ENCODE measurements at regions not wholly inside any gene's neighbourhood (a gene's known extent, or its start where the extent isn't known, plus 50 kb on each side); places are given as distances from the start of the nearest gene placed in this dataset.
"Not testable (repeated sequence)": the region's sequence is repeated elsewhere in the genome, so short reads cannot be mapped to it uniquely, and the experiment has no call there.

DNA sequence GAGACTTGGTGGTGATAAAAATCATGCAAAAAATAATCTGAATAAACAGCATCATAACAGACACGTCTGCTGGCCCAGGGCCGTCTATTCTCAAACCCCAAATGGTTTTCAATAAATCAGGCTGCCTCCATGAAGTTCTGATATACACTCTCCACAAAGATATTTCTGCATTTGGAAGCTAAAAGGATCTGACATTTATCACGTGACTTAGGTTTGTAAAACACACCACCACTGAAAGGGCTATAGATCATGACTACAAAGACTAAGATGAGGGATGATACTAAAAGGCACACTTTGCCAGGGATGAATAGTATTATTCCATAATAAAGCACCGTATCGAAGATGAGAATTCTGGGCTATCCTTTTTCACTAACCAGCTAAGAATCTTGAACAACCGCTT lies 67.6 kb upstream of the ADAMTS18 start:
- in situ Hi-C loops (cut with MboI; ENCODE audit: low pct_unique_long_range_greater_than_20kb, low sequenced_read_pairs, unreplicated experiment) = no loop called here
- DNase-seq (ENCODE audit: low spot score) = no peak
- TF ChIP-seq, protein P1, sequence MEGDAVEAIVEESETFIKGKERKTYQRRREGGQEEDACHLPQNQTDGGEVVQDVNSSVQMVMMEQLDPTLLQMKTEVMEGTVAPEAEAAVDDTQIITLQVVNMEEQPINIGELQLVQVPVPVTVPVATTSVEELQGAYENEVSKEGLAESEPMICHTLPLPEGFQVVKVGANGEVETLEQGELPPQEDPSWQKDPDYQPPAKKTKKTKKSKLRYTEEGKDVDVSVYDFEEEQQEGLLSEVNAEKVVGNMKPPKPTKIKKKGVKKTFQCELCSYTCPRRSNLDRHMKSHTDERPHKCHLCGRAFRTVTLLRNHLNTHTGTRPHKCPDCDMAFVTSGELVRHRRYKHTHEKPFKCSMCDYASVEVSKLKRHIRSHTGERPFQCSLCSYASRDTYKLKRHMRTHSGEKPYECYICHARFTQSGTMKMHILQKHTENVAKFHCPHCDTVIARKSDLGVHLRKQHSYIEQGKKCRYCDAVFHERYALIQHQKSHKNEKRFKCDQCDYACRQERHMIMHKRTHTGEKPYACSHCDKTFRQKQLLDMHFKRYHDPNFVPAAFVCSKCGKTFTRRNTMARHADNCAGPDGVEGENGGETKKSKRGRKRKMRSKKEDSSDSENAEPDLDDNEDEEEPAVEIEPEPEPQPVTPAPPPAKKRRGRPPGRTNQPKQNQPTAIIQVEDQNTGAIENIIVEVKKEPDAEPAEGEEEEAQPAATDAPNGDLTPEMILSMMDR (IDR thresholded peaks at IDR 0.05; ENCODE audit: extremely low read depth, insufficient read depth, missing control alignments) = no peak

DNA sequence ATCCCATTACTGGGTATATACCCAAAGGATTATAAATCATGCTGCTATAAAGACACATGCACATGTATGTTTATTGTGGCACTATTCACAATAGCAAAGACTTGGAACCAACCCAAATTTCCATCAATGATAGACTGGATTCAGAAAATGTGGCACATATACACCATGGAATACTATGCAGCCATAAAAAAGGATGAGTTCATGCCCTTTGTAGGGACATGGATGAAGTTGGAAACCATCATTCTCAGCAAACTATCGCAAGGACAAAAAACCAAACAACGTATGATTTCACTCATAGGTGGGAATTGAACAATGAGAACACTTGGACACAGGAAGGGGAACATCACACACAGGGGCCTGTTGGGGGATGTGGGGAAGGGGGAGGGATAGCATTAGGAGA lies 71.7 kb upstream of the ADAMTS18 start:
- in situ Hi-C loops (cut with MboI; ENCODE audit: low pct_unique_long_range_greater_than_20kb, low sequenced_read_pairs, unreplicated experiment); DNase-seq (ENCODE audit: low spot score): not testable (repeated sequence)

DNA sequence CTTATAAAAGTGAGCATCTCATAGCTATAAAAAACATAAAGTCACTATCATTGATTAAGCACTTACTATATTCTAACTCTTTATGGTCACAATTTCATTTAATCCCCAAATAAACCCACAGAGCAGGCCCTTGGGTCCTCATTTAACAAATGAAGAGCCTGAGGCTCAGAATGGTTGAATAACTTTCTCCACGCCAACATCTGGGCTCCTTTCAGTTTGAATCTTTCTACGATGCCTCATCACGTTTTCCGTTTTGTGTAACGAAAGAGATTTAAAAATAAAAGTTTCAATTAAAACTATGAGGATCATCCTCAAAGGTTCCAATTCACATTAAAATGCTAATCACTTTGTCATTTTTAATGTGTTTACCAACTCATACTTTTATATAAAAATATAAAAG lies 74.2 kb upstream of the ADAMTS18 start:
- TF ChIP-seq, protein P1 (IDR thresholded peaks at IDR 0.05; ENCODE audit: extremely low read depth, insufficient read depth, missing control alignments) = no peak
- no peak for DNase-seq (ENCODE audit: low spot score)
- in situ Hi-C loops (cut with MboI; ENCODE audit: low pct_unique_long_range_greater_than_20kb, low sequenced_read_pairs, unreplicated experiment) = no loop called here

DNA sequence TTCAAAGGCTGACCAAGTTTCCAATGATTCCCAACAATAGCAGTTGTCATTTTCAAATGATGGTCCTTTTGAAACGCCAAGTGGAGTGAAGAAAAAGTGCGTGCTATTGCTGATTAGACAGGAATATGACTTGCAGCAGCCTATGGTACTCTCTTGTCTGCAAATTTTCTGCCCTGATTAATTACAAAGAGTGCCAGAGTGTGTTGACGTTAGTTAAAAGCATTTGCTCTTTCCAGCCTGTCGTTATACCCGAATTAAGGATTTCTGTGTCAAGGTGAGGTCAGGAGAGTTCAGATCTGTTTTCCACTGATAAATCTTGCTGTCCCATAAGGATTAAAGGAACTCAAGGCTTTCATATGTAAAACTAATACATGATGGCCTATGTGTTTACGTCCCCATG lies 75.0 kb upstream of the ADAMTS18 start:
- TF ChIP-seq, protein P1 (IDR thresholded peaks at IDR 0.05; ENCODE audit: extremely low read depth, insufficient read depth, missing control alignments) = no peak
- in situ Hi-C loops (cut with MboI; ENCODE audit: low pct_unique_long_range_greater_than_20kb, low sequenced_read_pairs, unreplicated experiment) = no loop called here
- no peak for DNase-seq (ENCODE audit: low spot score)

DNA sequence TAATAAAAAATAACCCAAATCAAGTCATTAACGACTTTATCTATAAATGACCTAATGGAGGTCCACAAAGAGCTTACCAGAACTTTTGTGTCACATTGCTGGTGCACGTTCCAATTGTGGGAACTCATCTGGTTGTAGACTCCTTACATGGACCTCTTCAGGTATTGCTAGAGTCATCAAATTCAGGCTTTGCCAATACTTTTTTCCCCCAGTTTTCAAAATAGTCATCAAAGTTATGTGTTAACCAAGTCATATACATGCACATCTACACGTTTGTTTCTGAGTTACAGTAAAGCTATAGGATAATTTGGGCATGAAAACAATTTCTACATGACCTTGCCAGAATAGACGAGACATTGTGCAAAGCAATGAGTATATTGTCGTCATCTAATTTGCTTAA lies 76.2 kb upstream of the ADAMTS18 start:
- TF ChIP-seq, protein P1 (IDR thresholded peaks at IDR 0.05; ENCODE audit: extremely low read depth, insufficient read depth, missing control alignments) = no peak
- in situ Hi-C loops (cut with MboI; ENCODE audit: low pct_unique_long_range_greater_than_20kb, low sequenced_read_pairs, unreplicated experiment) = no loop called here

DNA sequence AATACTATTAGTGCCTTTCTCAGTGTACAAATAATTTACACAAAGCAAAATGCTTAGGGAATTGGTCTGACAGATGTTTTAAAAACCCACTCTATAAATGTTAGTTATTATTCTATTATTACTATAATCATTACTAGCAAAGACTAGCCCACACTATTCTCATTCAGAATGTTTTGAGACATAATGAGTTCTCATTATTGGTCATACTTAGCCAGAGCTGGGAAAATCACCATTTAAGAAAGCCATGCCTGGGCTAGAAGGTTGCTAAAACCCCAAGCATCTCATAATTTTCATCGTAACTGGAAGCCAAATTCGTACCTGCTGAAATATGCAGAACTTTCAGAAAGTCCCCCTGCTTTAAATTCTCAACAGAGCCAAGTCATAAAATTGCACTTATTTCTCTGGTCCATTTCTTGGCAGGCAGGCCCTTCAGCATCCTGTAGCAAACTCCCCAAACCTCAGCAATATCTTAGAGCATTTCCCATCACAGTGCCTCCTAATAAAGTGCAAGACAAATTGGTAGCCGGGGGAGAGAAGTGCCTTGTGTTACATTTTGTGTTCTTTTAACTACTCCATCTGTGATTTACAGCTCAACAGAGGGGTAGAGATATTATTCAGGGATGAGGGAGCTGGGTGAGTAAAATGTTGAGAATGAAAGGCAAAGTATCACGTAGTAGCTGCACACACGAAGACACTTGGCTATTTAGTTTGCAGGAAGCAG lies 79.8 kb upstream of the ADAMTS18 start:
- TF ChIP-seq, protein P1 (IDR thresholded peaks at IDR 0.05; ENCODE audit: extremely low read depth, insufficient read depth, missing control alignments) = no peak
- no peak for DNase-seq (ENCODE audit: low spot score)
- in situ Hi-C loops (cut with MboI; ENCODE audit: low pct_unique_long_range_greater_than_20kb, low sequenced_read_pairs, unreplicated experiment) = no loop called here

More for the DNA sequence above, 76.2 kb upstream of the ADAMTS18 start:
- DNase-seq (ENCODE audit: low spot score) = no peak

DNA sequence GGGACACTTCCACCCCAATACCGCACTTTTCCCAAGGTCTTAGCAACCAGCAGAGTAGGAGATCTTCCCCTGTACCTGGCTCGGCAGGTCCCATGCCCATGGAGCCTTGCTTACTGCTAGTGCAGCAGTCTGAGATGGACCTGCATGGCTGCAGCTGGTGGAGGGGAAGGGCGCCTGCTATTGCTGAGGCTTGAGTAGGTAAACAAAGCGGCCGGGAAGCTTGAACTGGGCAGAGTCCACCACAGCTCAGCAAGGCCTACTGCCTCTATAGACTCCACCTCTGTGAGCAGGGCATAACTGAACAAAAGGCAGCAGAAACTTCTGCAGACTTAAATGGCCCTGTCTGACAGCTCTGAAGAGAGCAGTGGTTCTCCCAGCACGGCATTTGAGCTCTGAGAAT lies 90.4 kb upstream of the ADAMTS18 start:
- DNase-seq (ENCODE audit: low spot score); in situ Hi-C loops (cut with MboI; ENCODE audit: low pct_unique_long_range_greater_than_20kb, low sequenced_read_pairs, unreplicated experiment): not testable (repeated sequence)

DNA sequence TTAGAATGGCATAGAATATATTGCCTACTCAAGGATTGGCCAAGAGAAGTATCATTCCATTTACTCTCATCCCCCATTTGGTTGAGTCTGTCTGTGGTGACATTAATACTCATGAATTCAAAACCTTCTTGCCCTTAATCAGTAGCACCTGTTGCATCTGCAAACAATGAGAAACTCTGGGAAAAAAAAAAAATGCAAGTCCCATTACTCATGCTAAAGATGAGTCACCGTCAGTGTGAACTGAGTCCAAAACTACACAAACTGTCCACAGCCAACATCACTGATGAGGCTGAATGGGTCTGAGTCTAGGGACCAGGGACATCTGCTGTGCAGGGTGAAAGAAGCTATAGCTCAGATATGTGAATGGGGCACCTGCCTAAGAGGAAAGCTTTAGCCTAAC lies 96.9 kb upstream of the ADAMTS18 start:
- TF ChIP-seq, protein P1 (IDR thresholded peaks at IDR 0.05; ENCODE audit: extremely low read depth, insufficient read depth, missing control alignments) = no peak
- in situ Hi-C loops (cut with MboI; ENCODE audit: low pct_unique_long_range_greater_than_20kb, low sequenced_read_pairs, unreplicated experiment) = no loop called here
- DNase-seq (ENCODE audit: low spot score) = no peak
